CD14-positive monocyte (primary cell): ENCODE measurements at regions not wholly inside any gene's neighbourhood (a gene's known extent, or its start where the extent isn't known, plus 50 kb on each side); places are given as distances from the start of the nearest gene placed in this dataset.

ENCODE experiments used
- DNase-seq, 3 donors: peaks; one replicate each; pipeline ENCODE4 v3.0.0-alpha.2; 2011 to 2022
- H2AFZ ChIP-seq: 2 replicates; pipeline ENCODE4 v1.6.0; 2012; ENCODE audit warnings: mild to moderate bottlenecking, low read depth, low read length, inconsistent platforms; ENCODE audit not compliant: insufficient read depth, poor library complexity, severe bottlenecking
- H3K27ac ChIP-seq, 2 donors: 1 replicate in 1 of 2; 2 replicates in 1 of 2; pipeline ENCODE4 v1.5.1; 2012 to 2013; ENCODE audit warnings: low read length in 2 of 2, control low read depth in 1 of 2, inconsistent platforms in 1 of 2, low read depth in 1 of 2, mild to moderate bottlenecking in 1 of 2
- H3K27me3 ChIP-seq, 2 donors: one replicate each; pipeline versions ENCODE4 v1.6.0 to v1.6.1; 2011 to 2013; ENCODE audit warnings: low read length in 2 of 2; ENCODE audit not compliant: control insufficient read depth in 2 of 2, insufficient read depth in 2 of 2
- H3K36me3 ChIP-seq, 2 donors: replicated peaks in 1 of 2; 1 replicate in 1 of 2; 2 replicates in 1 of 2; pipeline versions ENCODE4 v1.5.1 to v1.6.1; 2012 to 2013; ENCODE audit warnings: low read length in 2 of 2, control low read depth in 1 of 2, inconsistent platforms in 1 of 2, mild to moderate bottlenecking in 1 of 2; ENCODE audit not compliant: insufficient read depth in 2 of 2, control insufficient read depth in 1 of 2
- H3K4me1 ChIP-seq, 2 donors: 1 replicate in 1 of 2; 2 replicates in 1 of 2; pipeline versions ENCODE4 v1.5.1 to v1.6.1; 2012 to 2013; ENCODE audit warnings: low read length in 2 of 2, control low read depth in 1 of 2, inconsistent platforms in 1 of 2, mild to moderate bottlenecking in 1 of 2, moderate library complexity in 1 of 2; ENCODE audit not compliant: insufficient read depth in 2 of 2, control insufficient read depth in 1 of 2
- H3K4me2 ChIP-seq: replicated peaks from 2 replicates; pipeline ENCODE3; 2012; ENCODE audit warnings: low read length, moderate library complexity, mild to moderate bottlenecking; ENCODE audit not compliant: poor library complexity, severe bottlenecking; ENCODE audit errors: extremely low read depth
- H3K4me3 ChIP-seq, 3 experiments: fragments of 200-600 bp in 1 of 3; sonication (generic) in 1 of 3; replicated peaks in 1 of 3; 1 replicate in 2 of 3; 2 replicates in 1 of 3; pipeline ENCODE4 v1.5.1; 2011 to 2013; ENCODE audit warnings: low read length in 3 of 3, mild to moderate bottlenecking in 3 of 3, control low read depth in 2 of 3, low read depth in 2 of 3, inconsistent platforms in 1 of 3, moderate library complexity in 1 of 3
- H3K79me2 ChIP-seq: 2 replicates; pipeline ENCODE4 v1.6.0; 2012; ENCODE audit warnings: mild to moderate bottlenecking, control low read depth, inconsistent platforms, low read length, moderate library complexity; ENCODE audit not compliant: insufficient read depth
- H3K9ac ChIP-seq: 2 replicates; pipeline ENCODE4 v1.6.0; 2017; ENCODE audit warnings: low read length, mild to moderate bottlenecking; ENCODE audit not compliant: insufficient read depth, poor library complexity, severe bottlenecking
- H3K9me3 ChIP-seq, 2 donors: replicated peaks in 1 of 2; 1 replicate in 1 of 2; 2 replicates in 1 of 2; pipeline versions ENCODE4 v1.5.1 to v1.6.1; 2012 to 2013; ENCODE audit warnings: low read length in 2 of 2, control low read depth in 1 of 2; ENCODE audit not compliant: control insufficient read depth in 1 of 2, insufficient read depth in 1 of 2
- H4K20me1 ChIP-seq: 2 replicates; pipeline ENCODE4 v1.6.0; 2012; ENCODE audit warnings: mild to moderate bottlenecking, low read length, control low read depth, moderate library complexity; ENCODE audit not compliant: insufficient read depth
- H3K27ac Mint-ChIP-seq, 7 donors: one replicate each; pipeline ENCODE4 v1.8.0; 2020; ENCODE audit warnings: mild to moderate bottlenecking in 7 of 7, mixed read lengths in 7 of 7, moderate library complexity in 6 of 7, inconsistent platforms in 2 of 7
- H3K27me3 Mint-ChIP-seq, 3 donors: one replicate each; pipeline ENCODE4 v1.8.0; 2021 to 2022; ENCODE audit warnings: low read depth in 3 of 3, mild to moderate bottlenecking in 3 of 3, mixed read lengths in 3 of 3, moderate library complexity in 3 of 3, inconsistent platforms in 1 of 3
- H3K36me3 Mint-ChIP-seq, 2 donors: one replicate each; pipeline ENCODE4 v1.8.0; 2020; ENCODE audit warnings: mixed read lengths in 2 of 2, inconsistent platforms in 1 of 2, mild to moderate bottlenecking in 1 of 2
- H3K4me1 Mint-ChIP-seq: one replicate; pipeline ENCODE4 v1.8.0; 2020; ENCODE audit warnings: mild to moderate bottlenecking, mixed read lengths
- H3K4me3 Mint-ChIP-seq, 2 donors: one replicate each; pipeline ENCODE4 v1.8.0; 2020; ENCODE audit warnings: mild to moderate bottlenecking in 2 of 2, mixed read lengths in 2 of 2, moderate library complexity in 1 of 2
- H3K9me3 Mint-ChIP-seq, 7 donors: one replicate each; pipeline ENCODE4 v1.8.0; 2020 to 2022; ENCODE audit warnings: mixed read lengths in 7 of 7, mild to moderate bottlenecking in 6 of 7, moderate library complexity in 6 of 7, inconsistent platforms in 2 of 7
- CTCF ChIP-seq: fragments of 200-600 bp; IDR thresholded peaks from one replicate; pipeline ENCODE4 v1.8.0; 2022; ENCODE audit warnings: antibody characterized with exemption, mild to moderate bottlenecking
- WGBS: methylation state at CpG from one replicate; pipeline ENCODE4 v1.1.5; 2013; ENCODE audit warnings: missing lambda C conversion rate; ENCODE audit not compliant: insufficient coverage; 5-methylcytosine and 5-hydroxymethylcytosine counted together
- intact Hi-C, 2 donors: fragments of 100-400 bp; cut with micrococcal nuclease; formaldehyde crosslinking; loops; one replicate each; pipeline versions ENCODE4 v1.15.0 to v1.15.1; 2023

GRCh38 chr10:121049923-121050322 lies 198.8 kb downstream of the WDR11 start:
- Histone ChIP-seq H3K4me2 (no peak overlapping the region), H3K27me3 (peaks cover 0 to 8% of the 10 kb centered on the region in 2 donors), H3K4me1 (no peaks in the 10 kb centered on the region), H3K9me3 (peaks cover 0 to 2% of the 10 kb centered on the region in 2 donors), H3K9ac (no peak overlapping the region), H3K27ac (no peak overlapping the region), H3K79me2 (no peaks in the 10 kb centered on the region), H3K4me3 (no peak overlapping the region), H3K36me3 (no peaks in the 10 kb centered on the region), H2AFZ (no peak overlapping the region), H4K20me1 (no peaks in the 10 kb centered on the region)
- TF ChIP-seq CTCF: no peak
- Mint-ChIP-seq H3K36me3 (no peaks in the 10 kb centered on the region), H3K27me3 (peaks cover 1 to 22% (median 4%) of the 10 kb centered on the region in 3 donors), H3K4me3 (no peak overlapping the region), H3K4me1 (no peaks in the 10 kb centered on the region), H3K27ac (no peak overlapping the region), H3K9me3 (peaks cover 0 to 18% (median 2%) of the 10 kb centered on the region in 7 donors)
- WGBS: no CpG with 5 or more reads among the region's 1 CpG
- intact Hi-C loops: no loop called here
- DNase-seq: no peak

GRCh38 chr10:121051171-121051570 lies 200.0 kb downstream of the WDR11 start:
- H3K27me3 Mint-ChIP-seq: peaks cover 3 to 19% (median 4%) of the 10 kb centered on the region in 3 donors
- H3K9me3 Mint-ChIP-seq: peaks cover 0 to 18% (median 2%) of the 10 kb centered on the region in 7 donors
- H3K4me1 Mint-ChIP-seq: no peaks in the 10 kb centered on the region
- H3K27me3 ChIP-seq: peaks cover 0 to 8% of the 10 kb centered on the region in 2 donors
- no peak overlapping the region for H3K27ac ChIP-seq
- H3K79me2 ChIP-seq: no peaks in the 10 kb centered on the region
- no peak overlapping the region for H3K4me2 ChIP-seq
- no peak overlapping the region for H3K9ac ChIP-seq
- H3K9me3 ChIP-seq: peaks cover 0 to 2% of the 10 kb centered on the region in 2 donors
- no peak for TF ChIP-seq CTCF
- H2AFZ ChIP-seq: no peak overlapping the region
- H3K4me3 ChIP-seq: no peak overlapping the region
- H4K20me1 ChIP-seq: no peaks in the 10 kb centered on the region
- no peak overlapping the region for H3K27ac Mint-ChIP-seq
- 100% methylated on average over 1 of the region's 3 CpGs for WGBS
- H3K4me1 ChIP-seq: no peaks in the 10 kb centered on the region
- no peaks in the 10 kb centered on the region for H3K36me3 Mint-ChIP-seq
- DNase-seq: no peak
- no peaks in the 10 kb centered on the region for H3K36me3 ChIP-seq
- no peak overlapping the region for H3K4me3 Mint-ChIP-seq
- intact Hi-C loops: no loop called here
